ENCODE measurements at regions not wholly inside any gene's neighbourhood (a gene's known extent, or its start where the extent isn't known, plus 50 kb on each side); places are given as distances from the start of the nearest gene placed in this dataset.

- Histone ChIP-seq H3K36me3 (ENCODE audit: control insufficient read depth in 1 of 2, insufficient read depth in 2 of 2, low read depth in 1 of 2, low read length in 2 of 2) (no peaks in the 10 kb centered on the region), H2AK5ac (ENCODE audit: low read length, severe bottlenecking) (no peak overlapping the region), H4K91ac (ENCODE audit: low read length) (no peak overlapping the region), H3K27me3 (ENCODE audit: control insufficient read depth in 1 of 2, insufficient read depth in 1 of 2, low read length in 2 of 2) (no peaks in the 10 kb centered on the region), H3K4me3 (ENCODE audit: insufficient read depth in 1 of 2, low read depth in 1 of 2, low read length in 2 of 2) (no peak overlapping the region), H3K4me2 (ENCODE audit: low read length, poor library complexity, severe bottlenecking) (no peak overlapping the region), H3K79me1 (replicated peaks; ENCODE audit: low read length, poor library complexity, severe bottlenecking) (no peaks in the 10 kb centered on the region), H3K23ac (ENCODE audit: low read length in 2 of 2) (no peak overlapping the region), H2AFZ (ENCODE audit: low read depth, low read length) (no peak overlapping the region), H2BK120ac (ENCODE audit: low read depth, low read length) (no peak overlapping the region), H3K27ac (ENCODE audit: low read length, poor library complexity, severe bottlenecking) (no peak overlapping the region), H3K4me1 (ENCODE audit: control insufficient read depth, insufficient read depth, low read depth, low read length) (no peaks in the 10 kb centered on the region), H3K18ac (ENCODE audit: low read depth in 1 of 2, low read length in 2 of 2) (no peak overlapping the region), H3K9me3 (ENCODE audit: control insufficient read depth, low read length) (no peaks in the 10 kb centered on the region), H2BK5ac (ENCODE audit: low read depth, low read length, poor library complexity, severe bottlenecking) (no peak overlapping the region), H3K9ac (ENCODE audit: low read length) (no peak overlapping the region), H2BK15ac (ENCODE audit: low read depth, poor library complexity, severe bottlenecking) (no peak overlapping the region), H4K8ac (ENCODE audit: low read length) (no peak overlapping the region), H3K4ac (ENCODE audit: low read depth in 1 of 2, low read length in 2 of 2) (no peak overlapping the region), H2BK12ac (ENCODE audit: low read length in 2 of 2) (no peak overlapping the region), H3K14ac (ENCODE audit: low read length in 2 of 2) (no peak overlapping the region)
- DNase-seq, result no peak
These were observed 161.6 kb upstream of the TSLP start for GRCh38 chr5:110909950-110910349.

- Histone ChIP-seq H4K8ac (ENCODE audit: low read length) (no peak overlapping the region), H3K14ac (ENCODE audit: low read length in 2 of 2) (no peak overlapping the region)
These were observed 158.3 kb upstream of the TSLP start for GRCh38 chr5:110913221-110913620.

GRCh38 chr5:110916381-110917049, 155.0 kb upstream of the TSLP start:
- peak; percentile 98 for DNase-seq
- H3K79me1 ChIP-seq (replicated peaks; ENCODE audit: low read length, poor library complexity, severe bottlenecking), result no peaks in the 10 kb centered on the region
- H2AK5ac ChIP-seq (ENCODE audit: low read length, severe bottlenecking), result no peak overlapping the region
- H3K9me3 ChIP-seq (ENCODE audit: control insufficient read depth, low read length), result no peaks in the 10 kb centered on the region
- H3K23ac ChIP-seq (ENCODE audit: low read length in 2 of 2), result no peak overlapping the region
- no CpG with 5 or more reads among the region's 6 CpGs for WGBS
- H4K8ac ChIP-seq (ENCODE audit: low read length), result no peak overlapping the region
- H2BK15ac ChIP-seq (ENCODE audit: low read depth, poor library complexity, severe bottlenecking), result no peak overlapping the region
- no peak overlapping the region for H3K18ac ChIP-seq (ENCODE audit: low read depth in 1 of 2, low read length in 2 of 2)
- peak overlapping the region; percentile 87 for H3K27ac ChIP-seq (ENCODE audit: low read length, poor library complexity, severe bottlenecking)
- no peak overlapping the region for H2AFZ ChIP-seq (ENCODE audit: low read depth, low read length)
- no peak overlapping the region for H4K91ac ChIP-seq (ENCODE audit: low read length)
- H2BK12ac ChIP-seq (ENCODE audit: low read length in 2 of 2), result no peak overlapping the region
- H3K4ac ChIP-seq (ENCODE audit: low read depth in 1 of 2, low read length in 2 of 2), result no peak overlapping the region
- H3K14ac ChIP-seq (ENCODE audit: low read length in 2 of 2), result no peak overlapping the region
- no peaks in the 10 kb centered on the region for H3K27me3 ChIP-seq (ENCODE audit: control insufficient read depth in 1 of 2, insufficient read depth in 1 of 2, low read length in 2 of 2)
- peak overlapping the region; percentile 80 for H2BK120ac ChIP-seq (ENCODE audit: low read depth, low read length)
- no peak overlapping the region for H3K4me3 ChIP-seq (ENCODE audit: insufficient read depth in 1 of 2, low read depth in 1 of 2, low read length in 2 of 2)
- no peaks in the 10 kb centered on the region for H3K4me1 ChIP-seq (ENCODE audit: control insufficient read depth, insufficient read depth, low read depth, low read length)
- no peaks in the 10 kb centered on the region for H3K36me3 ChIP-seq (ENCODE audit: control insufficient read depth in 1 of 2, insufficient read depth in 2 of 2, low read depth in 1 of 2, low read length in 2 of 2)
- no peak overlapping the region for H2BK5ac ChIP-seq (ENCODE audit: low read depth, low read length, poor library complexity, severe bottlenecking)
- peak overlapping the region; percentile 62 for H3K9ac ChIP-seq (ENCODE audit: low read length)
- peak overlapping the region; percentile 29 for H3K4me2 ChIP-seq (ENCODE audit: low read length, poor library complexity, severe bottlenecking)

More at GRCh38 chr5:110913221-110913620, 158.3 kb upstream of the TSLP start:
- H2AK5ac ChIP-seq (ENCODE audit: low read length, severe bottlenecking), result no peak overlapping the region
- no peak overlapping the region for H2BK5ac ChIP-seq (ENCODE audit: low read depth, low read length, poor library complexity, severe bottlenecking)
- DNase-seq, result no peak
- H3K79me1 ChIP-seq (replicated peaks; ENCODE audit: low read length, poor library complexity, severe bottlenecking), result no peaks in the 10 kb centered on the region
- H4K91ac ChIP-seq (ENCODE audit: low read length), result no peak overlapping the region
- H2AFZ ChIP-seq (ENCODE audit: low read depth, low read length), result no peak overlapping the region
- no peaks in the 10 kb centered on the region for H3K27me3 ChIP-seq (ENCODE audit: control insufficient read depth in 1 of 2, insufficient read depth in 1 of 2, low read length in 2 of 2)
- peak overlapping the region in 1 of 2 experiments; percentile 94 for H2BK12ac ChIP-seq (ENCODE audit: low read length in 2 of 2)
- H3K4ac ChIP-seq (ENCODE audit: low read depth in 1 of 2, low read length in 2 of 2), result peak overlapping the region in 1 of 2 experiments; percentile 46
- no peaks in the 10 kb centered on the region for H3K9me3 ChIP-seq (ENCODE audit: control insufficient read depth, low read length)
- no peak overlapping the region for H3K18ac ChIP-seq (ENCODE audit: low read depth in 1 of 2, low read length in 2 of 2)
- H3K27ac ChIP-seq (ENCODE audit: low read length, poor library complexity, severe bottlenecking), result no peak overlapping the region
- no CpG with 5 or more reads among the region's 1 CpG for WGBS
- H3K4me1 ChIP-seq (ENCODE audit: control insufficient read depth, insufficient read depth, low read depth, low read length), result no peaks in the 10 kb centered on the region
- H3K9ac ChIP-seq (ENCODE audit: low read length), result no peak overlapping the region
- no peak overlapping the region for H3K4me2 ChIP-seq (ENCODE audit: low read length, poor library complexity, severe bottlenecking)
- no peak overlapping the region for H3K4me3 ChIP-seq (ENCODE audit: insufficient read depth in 1 of 2, low read depth in 1 of 2, low read length in 2 of 2)
- no peak overlapping the region for H2BK120ac ChIP-seq (ENCODE audit: low read depth, low read length)
- no peaks in the 10 kb centered on the region for H3K36me3 ChIP-seq (ENCODE audit: control insufficient read depth in 1 of 2, insufficient read depth in 2 of 2, low read depth in 1 of 2, low read length in 2 of 2)
- no peak overlapping the region for H3K23ac ChIP-seq (ENCODE audit: low read length in 2 of 2)
- H2BK15ac ChIP-seq (ENCODE audit: low read depth, poor library complexity, severe bottlenecking), result no peak overlapping the region

- Histone ChIP-seq H3K36me3 (ENCODE audit: control insufficient read depth in 1 of 2, insufficient read depth in 2 of 2, low read depth in 1 of 2, low read length in 2 of 2) (no peaks in the 10 kb centered on the region), H2BK15ac (ENCODE audit: low read depth, poor library complexity, severe bottlenecking) (peak overlapping the region; percentile 67), H2BK120ac (ENCODE audit: low read depth, low read length) (peak overlapping the region; percentile 80), H3K14ac (ENCODE audit: low read length in 2 of 2) (peak overlapping the region in 1 of 2 experiments; percentile 28), H4K8ac (ENCODE audit: low read length) (peak overlapping the region; percentile 87), H4K91ac (ENCODE audit: low read length) (peak overlapping the region; percentile 90), H3K9ac (ENCODE audit: low read length) (peak overlapping the region; percentile 62), H3K9me3 (ENCODE audit: control insufficient read depth, low read length) (no peaks in the 10 kb centered on the region), H3K4ac (ENCODE audit: low read depth in 1 of 2, low read length in 2 of 2) (peak overlapping the region; percentile 89 to 92), H3K23ac (ENCODE audit: low read length in 2 of 2) (no peak overlapping the region), H2AFZ (ENCODE audit: low read depth, low read length) (no peak overlapping the region), H3K4me1 (ENCODE audit: control insufficient read depth, insufficient read depth, low read depth, low read length) (no peaks in the 10 kb centered on the region), H2AK5ac (ENCODE audit: low read length, severe bottlenecking) (peak overlapping the region; percentile 27), H3K27ac (ENCODE audit: low read length, poor library complexity, severe bottlenecking) (peak overlapping the region; percentile 87), H3K27me3 (ENCODE audit: control insufficient read depth in 1 of 2, insufficient read depth in 1 of 2, low read length in 2 of 2) (no peaks in the 10 kb centered on the region), H3K18ac (ENCODE audit: low read depth in 1 of 2, low read length in 2 of 2) (peak overlapping the region; percentile 70 to 77), H2BK12ac (ENCODE audit: low read length in 2 of 2) (peak overlapping the region; percentile 49 to 89), H3K79me1 (replicated peaks; ENCODE audit: low read length, poor library complexity, severe bottlenecking) (no peaks in the 10 kb centered on the region), H3K4me2 (ENCODE audit: low read length, poor library complexity, severe bottlenecking) (peak overlapping the region; percentile 29), H2BK5ac (ENCODE audit: low read depth, low read length, poor library complexity, severe bottlenecking) (peak overlapping the region; percentile 81), H3K4me3 (ENCODE audit: insufficient read depth in 1 of 2, low read depth in 1 of 2, low read length in 2 of 2) (no peak overlapping the region)
- 36% methylated on average over 3 of the region's 6 CpGs for WGBS
- DNase-seq, result peak; percentile 79
These were observed 154.2 kb upstream of the TSLP start for GRCh38 chr5:110917161-110917875.
